Uterus (tissue), 2 donors: ENCODE measurements at regions not wholly inside any gene's neighbourhood (a gene's known extent, or its start where the extent isn't known, plus 50 kb on each side); places are given as distances from the start of the nearest gene placed in this dataset.

Experiments used
- POLR2A ChIP-seq, 2 donors: fragments of 450-650 bp; IDR thresholded peaks; one replicate each; pipeline ENCODE4 v1.6.1; 2016; ENCODE audit warnings: antibody characterized with exemption in 2 of 2, mild to moderate bottlenecking in 1 of 2, moderate library complexity in 1 of 2
- TF ChIP-seq, protein P1 (sequence below), 4 experiments: fragments of 200-600 bp in 2 of 4; fragments of 450-650 bp in 2 of 4; sonication (generic) in 2 of 4; IDR thresholded peaks; one replicate each; pipeline ENCODE4 v1.5.1; 2016 to 2019; ENCODE audit warnings: antibody characterized with exemption in 4 of 4, mild to moderate bottlenecking in 2 of 4, moderate library complexity in 1 of 4

DNA sequence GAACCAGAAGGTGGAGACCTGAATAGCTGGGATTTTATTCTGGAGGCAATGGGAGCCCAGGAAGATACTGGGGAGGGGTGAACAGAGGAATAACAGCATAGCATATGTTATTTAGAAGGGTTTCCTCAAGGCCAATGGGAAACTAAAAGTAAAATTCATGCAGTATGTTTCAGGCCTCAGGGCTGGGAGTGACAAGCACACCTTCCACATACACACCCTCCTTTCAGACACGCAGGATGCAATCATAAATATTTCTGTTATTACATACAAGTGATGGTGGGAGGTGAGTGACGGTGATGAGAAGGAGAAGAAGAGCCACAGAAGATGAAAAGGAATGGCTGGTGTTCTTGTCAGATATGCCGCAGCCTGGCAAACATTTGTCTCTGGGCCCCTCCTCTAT lies 106.1 kb upstream of the FLRT2 start:
- TF ChIP-seq, protein P1, sequence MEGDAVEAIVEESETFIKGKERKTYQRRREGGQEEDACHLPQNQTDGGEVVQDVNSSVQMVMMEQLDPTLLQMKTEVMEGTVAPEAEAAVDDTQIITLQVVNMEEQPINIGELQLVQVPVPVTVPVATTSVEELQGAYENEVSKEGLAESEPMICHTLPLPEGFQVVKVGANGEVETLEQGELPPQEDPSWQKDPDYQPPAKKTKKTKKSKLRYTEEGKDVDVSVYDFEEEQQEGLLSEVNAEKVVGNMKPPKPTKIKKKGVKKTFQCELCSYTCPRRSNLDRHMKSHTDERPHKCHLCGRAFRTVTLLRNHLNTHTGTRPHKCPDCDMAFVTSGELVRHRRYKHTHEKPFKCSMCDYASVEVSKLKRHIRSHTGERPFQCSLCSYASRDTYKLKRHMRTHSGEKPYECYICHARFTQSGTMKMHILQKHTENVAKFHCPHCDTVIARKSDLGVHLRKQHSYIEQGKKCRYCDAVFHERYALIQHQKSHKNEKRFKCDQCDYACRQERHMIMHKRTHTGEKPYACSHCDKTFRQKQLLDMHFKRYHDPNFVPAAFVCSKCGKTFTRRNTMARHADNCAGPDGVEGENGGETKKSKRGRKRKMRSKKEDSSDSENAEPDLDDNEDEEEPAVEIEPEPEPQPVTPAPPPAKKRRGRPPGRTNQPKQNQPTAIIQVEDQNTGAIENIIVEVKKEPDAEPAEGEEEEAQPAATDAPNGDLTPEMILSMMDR (IDR thresholded peaks at IDR 0.05), result no peak
- no peak for TF ChIP-seq POLR2A (IDR thresholded peaks at IDR 0.05)
